Suprapubic skin (tissue), 4 donors: ENCODE measurements at regions not wholly inside any gene's neighbourhood (a gene's known extent, or its start where the extent isn't known, plus 50 kb on each side); places are given as distances from the start of the nearest gene placed in this dataset.

ENCODE experiments used
- CTCF ChIP-seq, 2 donors: fragments of 200-600 bp in 1 of 2; fragments of 450-650 bp in 1 of 2; sonication (generic) in 1 of 2; IDR thresholded peaks; one replicate each; pipeline ENCODE4 v1.5.1; 2016 to 2019; ENCODE audit warnings: antibody characterized with exemption in 2 of 2, mild to moderate bottlenecking in 1 of 2, moderate library complexity in 1 of 2
- EP300 ChIP-seq: sonication (generic); formaldehyde crosslinking; IDR thresholded peaks from one replicate; pipeline ENCODE4 v1.6.1; 2017; ENCODE audit warnings: antibody characterized with exemption
- POLR2A ChIP-seq, 2 donors: fragments of 450-650 bp; IDR thresholded peaks; one replicate each; pipeline ENCODE4 v1.6.1; 2017; ENCODE audit warnings: antibody characterized with exemption in 2 of 2, mild to moderate bottlenecking in 2 of 2, moderate library complexity in 2 of 2
- POLR2AphosphoS5 ChIP-seq, 3 donors: sonication (generic); formaldehyde crosslinking; IDR thresholded peaks; one replicate each; pipeline ENCODE4 v1.6.1; 2017; ENCODE audit warnings: antibody characterized with exemption in 3 of 3

GRCh38 chr5:43967165-43967564 lies 364.2 kb downstream of the NNT start:
- TF ChIP-seq CTCF (IDR thresholded peaks at IDR 0.05), result no peak
- no peak for TF ChIP-seq POLR2A (IDR thresholded peaks at IDR 0.05)
- no peak for TF ChIP-seq EP300
- no peak for TF ChIP-seq POLR2AphosphoS5 (IDR thresholded peaks at IDR 0.05)
